WTC11 (cell line): ENCODE measurements at regions not wholly inside any gene's neighbourhood (a gene's known extent, or its start where the extent isn't known, plus 50 kb on each side); places are given as distances from the start of the nearest gene placed in this dataset.

ENCODE experiments used
- ATAC-seq: fragments of 200-7000 bp; cut with Tn5 transposase; 2 replicates; pipeline ENCODE4 v1.10.0; 2021; ENCODE audit warnings: mild to moderate bottlenecking, moderate library complexity
- CTCF ChIA-PET: fragments of 300-600 bp; sonication (Branson Sonifier 250); formaldehyde crosslinking; loops from one replicate; lab custom pipeline; 2021; ENCODE audit warnings: antibody characterized with exemption; lab: Charles Lee
- POLR2A ChIA-PET: fragments of 350-600 bp; sonication (Branson Sonifier 250); formaldehyde crosslinking; loops from one replicate; lab custom pipeline; 2021; ENCODE audit warnings: antibody characterized with exemption; lab: Charles Lee
- DNase-seq: peaks from one replicate; pipeline ENCODE4 v3.0.0; 2021; ENCODE audit warnings: low spot score
- H3K27ac Mint-ChIP-seq: 2 replicates; pipeline ENCODE4 v1.8.0; 2021; ENCODE audit warnings: mixed read lengths
- H3K27me3 Mint-ChIP-seq: 2 replicates; pipeline ENCODE4 v1.8.0; 2021; ENCODE audit warnings: low read depth, mild to moderate bottlenecking, moderate library complexity, mixed read lengths
- H3K36me3 Mint-ChIP-seq: 2 replicates; pipeline ENCODE4 v1.8.0; 2021; ENCODE audit warnings: mixed read lengths
- H3K4me1 Mint-ChIP-seq: 2 replicates; pipeline ENCODE4 v1.8.0; 2022; ENCODE audit warnings: mixed read lengths
- H3K4me3 Mint-ChIP-seq: 2 replicates; pipeline ENCODE4 v1.8.0; 2021; ENCODE audit warnings: mild to moderate bottlenecking, moderate library complexity, mixed read lengths
- H3K9me3 Mint-ChIP-seq: 2 replicates; pipeline ENCODE4 v1.8.0; 2021; ENCODE audit warnings: mixed read lengths
- CBFB ChIP-seq: sonication (generic); formaldehyde crosslinking; IDR thresholded peaks from 2 replicates; pipeline ENCODE4 v1.8.1; 2022; ENCODE audit warnings: mild to moderate bottlenecking, low read depth, missing genetic modification reagents
- FOXJ3 ChIP-seq: sonication (generic); formaldehyde crosslinking; IDR thresholded peaks from 2 replicates; pipeline ENCODE4 v1.9.0; 2021; ENCODE audit warnings: missing genetic modification reagents, mild to moderate bottlenecking, borderline replicate concordance
- FOXP1 ChIP-seq: sonication (generic); formaldehyde crosslinking; IDR thresholded peaks from 2 replicates; pipeline ENCODE4 v1.8.0; 2022; ENCODE audit warnings: missing genetic modification reagents, mild to moderate bottlenecking, moderate library complexity, borderline replicate concordance
- GRHL2 ChIP-seq: fragments of 250-450 bp; sonication (Bioruptor Pico); IDR thresholded peaks from 2 replicates; pipeline ENCODE4 v1.8.0; 2022; ENCODE audit warnings: mild to moderate bottlenecking, moderate library complexity; ENCODE audit not compliant: insufficient replicate concordance, severe bottlenecking
- GTF2I ChIP-seq: fragments of 250-450 bp; sonication (Bioruptor Pico); conservative IDR thresholded peaks from 2 replicates; pipeline ENCODE4 v1.4.0; 2021; ENCODE audit warnings: mild to moderate bottlenecking
- JUN ChIP-seq: sonication (generic); formaldehyde crosslinking; IDR thresholded peaks from 2 replicates; pipeline ENCODE4 v1.8.0; 2023; ENCODE audit warnings: mild to moderate bottlenecking, missing genetic modification reagents
- MYBL2 ChIP-seq: sonication (generic); formaldehyde crosslinking; IDR thresholded peaks from 2 replicates; pipeline ENCODE4 v1.8.1; 2023; ENCODE audit warnings: mild to moderate bottlenecking, moderate library complexity, missing genetic modification reagents
- NR1H2 ChIP-seq: sonication (generic); formaldehyde crosslinking; IDR thresholded peaks from 2 replicates; pipeline ENCODE4 v1.9.0; 2021; ENCODE audit warnings: mild to moderate bottlenecking, moderate library complexity, missing genetic modification reagents
- RELA ChIP-seq: sonication (generic); formaldehyde crosslinking; IDR thresholded peaks from 2 replicates; pipeline ENCODE4 v1.8.1; 2022; ENCODE audit warnings: missing genetic modification reagents, mild to moderate bottlenecking, borderline replicate concordance
- RORB ChIP-seq: fragments of 250-450 bp; sonication (Bioruptor Pico); IDR thresholded peaks from 2 replicates; pipeline ENCODE4 v1.9.0; 2021; ENCODE audit warnings: mild to moderate bottlenecking
- SP1 ChIP-seq: sonication (generic); formaldehyde crosslinking; conservative IDR thresholded peaks from 2 replicates; pipeline ENCODE4 v1.8.1; 2022; ENCODE audit warnings: missing genetic modification reagents
- TEAD1 ChIP-seq: sonication (generic); formaldehyde crosslinking; IDR thresholded peaks from 2 replicates; pipeline ENCODE4 v1.8.0; 2022; ENCODE audit warnings: mild to moderate bottlenecking, missing genetic modification reagents
- ZNF121 ChIP-seq: sonication (generic); formaldehyde crosslinking; IDR thresholded peaks from 2 replicates; pipeline ENCODE4 v1.8.0; 2023; ENCODE audit warnings: missing genetic modification reagents
- ZNF138 ChIP-seq: sonication (generic); formaldehyde crosslinking; conservative IDR thresholded peaks from 2 replicates; pipeline ENCODE4 v1.8.1; 2022; ENCODE audit warnings: mild to moderate bottlenecking, moderate library complexity, missing genetic modification reagents
- ZNF219 ChIP-seq: sonication (generic); formaldehyde crosslinking; IDR thresholded peaks from 2 replicates; pipeline ENCODE4 v1.8.0; 2023; ENCODE audit warnings: missing genetic modification reagents, mild to moderate bottlenecking, borderline replicate concordance
- ZNF232 ChIP-seq: sonication (generic); formaldehyde crosslinking; IDR thresholded peaks from 2 replicates; pipeline ENCODE4 v1.8.0; 2022; ENCODE audit warnings: mild to moderate bottlenecking, missing genetic modification reagents
- ZNF423 ChIP-seq: fragments of 250-450 bp; sonication (Bioruptor Pico); IDR thresholded peaks from 2 replicates; pipeline ENCODE4 v2.1.2; 2022; ENCODE audit warnings: mild to moderate bottlenecking, moderate library complexity
- TF ChIP-seq, protein P1 (sequence below): sonication (generic); formaldehyde crosslinking; IDR thresholded peaks from 2 replicates; pipeline ENCODE4 v1.8.1; 2022; ENCODE audit warnings: mild to moderate bottlenecking, missing genetic modification reagents, moderate library complexity, borderline replicate concordance
- TF ChIP-seq, protein P2 (sequence below): sonication (generic); formaldehyde crosslinking; conservative IDR thresholded peaks from 2 replicates; pipeline ENCODE4 v1.8.1; 2022; ENCODE audit warnings: mild to moderate bottlenecking, missing genetic modification reagents
- TF ChIP-seq, protein P3 (sequence below): fragments of 250-450 bp; sonication (Bioruptor Pico); IDR thresholded peaks from 2 replicates; pipeline ENCODE4 v1.9.0; 2021; ENCODE audit warnings: mild to moderate bottlenecking
- TF ChIP-seq, protein P4 (sequence below): sonication (generic); formaldehyde crosslinking; IDR thresholded peaks from 2 replicates; pipeline ENCODE4 v1.8.0; 2022; ENCODE audit warnings: missing genetic modification reagents
- TF ChIP-seq, protein P5 (sequence below): fragments of 250-450 bp; sonication (Bioruptor Pico); IDR thresholded peaks from 2 replicates; pipeline ENCODE4 v1.9.0; 2021; ENCODE audit warnings: moderate library complexity, mild to moderate bottlenecking, inconsistent platforms, borderline replicate concordance
- TF ChIP-seq, protein P6 (sequence below): sonication (generic); formaldehyde crosslinking; IDR thresholded peaks from 2 replicates; pipeline ENCODE4 v1.8.1; 2023; ENCODE audit warnings: mild to moderate bottlenecking, missing genetic modification reagents
- TF ChIP-seq, protein P7 (sequence below): fragments of 200-600 bp; IDR thresholded peaks from 2 replicates; pipeline ENCODE4 v1.8.0; 2022; ENCODE audit warnings: antibody characterized with exemption

DNA sequence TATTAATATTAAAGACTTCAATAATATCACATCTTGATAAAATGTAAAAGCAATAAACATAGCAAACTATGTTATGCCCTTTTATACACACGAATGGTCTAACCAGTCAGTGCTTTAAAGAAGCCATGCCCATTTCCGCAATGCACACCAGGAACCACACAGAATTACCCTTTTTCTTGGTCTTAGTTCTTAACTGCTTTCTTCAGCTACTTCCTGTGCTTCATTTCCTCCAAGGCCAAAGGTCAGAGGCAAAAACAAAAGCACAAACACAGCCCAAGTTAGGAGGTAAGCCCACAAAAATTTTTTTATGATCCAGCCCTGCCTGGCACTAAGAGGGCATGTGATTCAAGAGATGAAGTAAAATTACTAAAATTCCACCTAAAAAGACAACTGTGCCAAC, 267.2 kb downstream of the FBXO15 start:
- no peak for DNase-seq
- 0 out of 2 replicates have a peak, but pooled peaks cover 7% of the 10 kb centered on the region for H3K36me3 Mint-ChIP-seq
- no peak overlapping the region for H3K27ac Mint-ChIP-seq
- ATAC-seq: no peak
- TF ChIP-seq MYBL2 (CRISPR knock-in tag) (no peak), ZNF219 (CRISPR knock-in tag) (no peak), CBFB (CRISPR knock-in tag) (no peak), NR1H2 (CRISPR knock-in tag) (no peak), ZNF138 (no peak), RORB (CRISPR knock-in tag) (no peak), TEAD1 (CRISPR knock-in tag) (no peak), GTF2I (CRISPR knock-in tag) (no peak), ZNF121 (CRISPR knock-in tag) (no peak), RELA (no peak), FOXP1 (CRISPR knock-in tag) (no peak)
- TF ChIP-seq, protein P1, sequence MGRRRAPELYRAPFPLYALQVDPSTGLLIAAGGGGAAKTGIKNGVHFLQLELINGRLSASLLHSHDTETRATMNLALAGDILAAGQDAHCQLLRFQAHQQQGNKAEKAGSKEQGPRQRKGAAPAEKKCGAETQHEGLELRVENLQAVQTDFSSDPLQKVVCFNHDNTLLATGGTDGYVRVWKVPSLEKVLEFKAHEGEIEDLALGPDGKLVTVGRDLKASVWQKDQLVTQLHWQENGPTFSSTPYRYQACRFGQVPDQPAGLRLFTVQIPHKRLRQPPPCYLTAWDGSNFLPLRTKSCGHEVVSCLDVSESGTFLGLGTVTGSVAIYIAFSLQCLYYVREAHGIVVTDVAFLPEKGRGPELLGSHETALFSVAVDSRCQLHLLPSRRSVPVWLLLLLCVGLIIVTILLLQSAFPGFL (CRISPR knock-in tag): no peak
- TF ChIP-seq, protein P2, sequence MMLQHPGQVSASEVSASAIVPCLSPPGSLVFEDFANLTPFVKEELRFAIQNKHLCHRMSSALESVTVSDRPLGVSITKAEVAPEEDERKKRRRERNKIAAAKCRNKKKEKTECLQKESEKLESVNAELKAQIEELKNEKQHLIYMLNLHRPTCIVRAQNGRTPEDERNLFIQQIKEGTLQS: no peak
- TF ChIP-seq, protein P3, sequence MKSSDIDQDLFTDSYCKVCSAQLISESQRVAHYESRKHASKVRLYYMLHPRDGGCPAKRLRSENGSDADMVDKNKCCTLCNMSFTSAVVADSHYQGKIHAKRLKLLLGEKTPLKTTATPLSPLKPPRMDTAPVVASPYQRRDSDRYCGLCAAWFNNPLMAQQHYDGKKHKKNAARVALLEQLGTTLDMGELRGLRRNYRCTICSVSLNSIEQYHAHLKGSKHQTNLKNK: no peak
- TF ChIP-seq, protein P4, sequence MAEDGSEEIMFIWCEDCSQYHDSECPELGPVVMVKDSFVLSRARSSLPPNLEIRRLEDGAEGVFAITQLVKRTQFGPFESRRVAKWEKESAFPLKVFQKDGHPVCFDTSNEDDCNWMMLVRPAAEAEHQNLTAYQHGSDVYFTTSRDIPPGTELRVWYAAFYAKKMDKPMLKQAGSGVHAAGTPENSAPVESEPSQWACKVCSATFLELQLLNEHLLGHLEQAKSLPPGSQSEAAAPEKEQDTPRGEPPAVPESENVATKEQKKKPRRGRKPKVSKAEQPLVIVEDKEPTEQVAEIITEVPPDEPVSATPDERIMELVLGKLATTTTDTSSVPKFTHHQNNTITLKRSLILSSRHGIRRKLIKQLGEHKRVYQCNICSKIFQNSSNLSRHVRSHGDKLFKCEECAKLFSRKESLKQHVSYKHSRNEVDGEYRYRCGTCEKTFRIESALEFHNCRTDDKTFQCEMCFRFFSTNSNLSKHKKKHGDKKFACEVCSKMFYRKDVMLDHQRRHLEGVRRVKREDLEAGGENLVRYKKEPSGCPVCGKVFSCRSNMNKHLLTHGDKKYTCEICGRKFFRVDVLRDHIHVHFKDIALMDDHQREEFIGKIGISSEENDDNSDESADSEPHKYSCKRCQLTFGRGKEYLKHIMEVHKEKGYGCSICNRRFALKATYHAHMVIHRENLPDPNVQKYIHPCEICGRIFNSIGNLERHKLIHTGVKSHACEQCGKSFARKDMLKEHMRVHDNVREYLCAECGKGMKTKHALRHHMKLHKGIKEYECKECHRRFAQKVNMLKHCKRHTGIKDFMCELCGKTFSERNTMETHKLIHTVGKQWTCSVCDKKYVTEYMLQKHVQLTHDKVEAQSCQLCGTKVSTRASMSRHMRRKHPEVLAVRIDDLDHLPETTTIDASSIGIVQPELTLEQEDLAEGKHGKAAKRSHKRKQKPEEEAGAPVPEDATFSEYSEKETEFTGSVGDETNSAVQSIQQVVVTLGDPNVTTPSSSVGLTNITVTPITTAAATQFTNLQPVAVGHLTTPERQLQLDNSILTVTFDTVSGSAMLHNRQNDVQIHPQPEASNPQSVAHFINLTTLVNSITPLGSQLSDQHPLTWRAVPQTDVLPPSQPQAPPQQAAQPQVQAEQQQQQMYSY (CRISPR knock-in tag): no peak
- H3K9me3 Mint-ChIP-seq: peaks cover 22% of the 10 kb centered on the region
- H3K27me3 Mint-ChIP-seq: no peaks in the 10 kb centered on the region; the same call in 1 of the 2 replicates
- H3K4me3 Mint-ChIP-seq: no peak overlapping the region
- no peaks in the 10 kb centered on the region for H3K4me1 Mint-ChIP-seq
- ChIA-PET POLR2A (no interaction called here), CTCF (no interaction called here)

DNA sequence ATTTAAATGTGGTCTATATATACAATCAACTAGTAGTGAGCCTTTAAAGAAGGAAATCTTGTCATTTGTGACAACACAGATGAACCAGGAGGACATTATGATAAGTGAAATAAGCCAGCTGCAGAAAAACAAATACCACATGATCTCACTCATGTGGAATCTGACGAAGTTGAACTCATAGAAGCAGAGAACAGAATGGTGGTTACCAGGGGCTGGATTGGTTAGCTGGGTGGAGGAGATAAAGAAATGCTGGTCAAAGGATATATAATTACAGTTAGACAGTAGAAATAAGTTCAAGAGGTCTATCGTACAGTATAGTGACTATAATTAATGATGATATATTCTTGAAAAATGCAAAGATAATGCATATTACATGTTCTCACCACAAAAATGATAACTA, 267.9 kb downstream of the FBXO15 start:
- TF ChIP-seq ZNF232 (CRISPR knock-in tag) (no peak), GRHL2 (CRISPR knock-in tag) (no peak)
- TF ChIP-seq, protein P2: no peak
- ChIA-PET POLR2A (no interaction called here), CTCF (no interaction called here)
- Mint-ChIP-seq H3K27me3 (no peaks in the 10 kb centered on the region; the same call in 1 of the 2 replicates), H3K9me3 (peaks cover 22% of the 10 kb centered on the region), H3K27ac (no peak overlapping the region), H3K36me3 (0 out of 2 replicates have a peak, but pooled peaks cover 7% of the 10 kb centered on the region), H3K4me1 (no peaks in the 10 kb centered on the region), H3K4me3 (no peak overlapping the region)
- no peak for DNase-seq
- no peak for ATAC-seq

DNA sequence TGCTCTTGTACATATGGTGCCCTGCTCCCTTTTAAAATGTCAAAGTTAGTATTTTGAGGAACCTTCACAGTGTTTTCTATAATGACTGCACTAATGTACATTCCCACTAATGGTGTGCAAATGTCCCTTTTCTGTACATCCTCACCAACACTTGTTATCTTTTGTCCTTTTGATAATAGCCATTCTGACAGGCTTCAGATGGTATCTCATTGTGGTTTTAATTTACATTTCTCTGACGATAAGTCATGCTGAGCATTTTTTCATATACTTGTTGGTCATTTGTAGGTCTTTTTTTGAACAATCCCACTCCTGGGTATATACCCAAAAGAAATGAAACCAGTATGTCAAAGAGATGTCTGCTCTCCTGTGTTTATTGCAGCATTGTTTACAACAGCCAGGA, 268.3 kb downstream of the FBXO15 start:
- H3K4me3 Mint-ChIP-seq: no peak overlapping the region
- H3K9me3 Mint-ChIP-seq: peaks cover 20% of the 10 kb centered on the region
- POLR2A ChIA-PET: no interaction called here
- H3K36me3 Mint-ChIP-seq: 0 out of 2 replicates have a peak, but pooled peaks cover 7% of the 10 kb centered on the region
- H3K27ac Mint-ChIP-seq: no peak overlapping the region
- DNase-seq (no peak), ATAC-seq (no peak)
- CTCF ChIA-PET: no interaction called here
- H3K27me3 Mint-ChIP-seq: no peaks in the 10 kb centered on the region; the same call in 1 of the 2 replicates
- H3K4me1 Mint-ChIP-seq: no peaks in the 10 kb centered on the region
- TF ChIP-seq, protein P5, sequence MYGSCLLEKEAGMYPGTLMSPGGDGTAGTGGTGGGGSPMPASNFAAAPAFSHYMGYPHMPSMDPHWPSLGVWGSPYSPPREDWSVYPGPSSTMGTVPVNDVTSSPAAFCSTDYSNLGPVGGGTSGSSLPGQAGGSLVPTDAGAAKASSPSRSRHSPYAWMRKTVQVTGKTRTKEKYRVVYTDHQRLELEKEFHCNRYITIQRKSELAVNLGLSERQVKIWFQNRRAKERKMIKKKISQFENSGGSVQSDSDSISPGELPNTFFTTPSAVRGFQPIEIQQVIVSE: no peak
- TF ChIP-seq FOXJ3 (CRISPR knock-in tag) (no peak), ZNF423 (CRISPR knock-in tag) (no peak), SP1 (CRISPR knock-in tag) (no peak), JUN (no peak), ZNF121 (CRISPR knock-in tag) (no peak)
- TF ChIP-seq, protein P6, sequence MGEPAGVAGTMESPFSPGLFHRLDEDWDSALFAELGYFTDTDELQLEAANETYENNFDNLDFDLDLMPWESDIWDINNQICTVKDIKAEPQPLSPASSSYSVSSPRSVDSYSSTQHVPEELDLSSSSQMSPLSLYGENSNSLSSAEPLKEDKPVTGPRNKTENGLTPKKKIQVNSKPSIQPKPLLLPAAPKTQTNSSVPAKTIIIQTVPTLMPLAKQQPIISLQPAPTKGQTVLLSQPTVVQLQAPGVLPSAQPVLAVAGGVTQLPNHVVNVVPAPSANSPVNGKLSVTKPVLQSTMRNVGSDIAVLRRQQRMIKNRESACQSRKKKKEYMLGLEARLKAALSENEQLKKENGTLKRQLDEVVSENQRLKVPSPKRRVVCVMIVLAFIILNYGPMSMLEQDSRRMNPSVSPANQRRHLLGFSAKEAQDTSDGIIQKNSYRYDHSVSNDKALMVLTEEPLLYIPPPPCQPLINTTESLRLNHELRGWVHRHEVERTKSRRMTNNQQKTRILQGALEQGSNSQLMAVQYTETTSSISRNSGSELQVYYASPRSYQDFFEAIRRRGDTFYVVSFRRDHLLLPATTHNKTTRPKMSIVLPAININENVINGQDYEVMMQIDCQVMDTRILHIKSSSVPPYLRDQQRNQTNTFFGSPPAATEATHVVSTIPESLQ: no peak
- TF ChIP-seq, protein P7, sequence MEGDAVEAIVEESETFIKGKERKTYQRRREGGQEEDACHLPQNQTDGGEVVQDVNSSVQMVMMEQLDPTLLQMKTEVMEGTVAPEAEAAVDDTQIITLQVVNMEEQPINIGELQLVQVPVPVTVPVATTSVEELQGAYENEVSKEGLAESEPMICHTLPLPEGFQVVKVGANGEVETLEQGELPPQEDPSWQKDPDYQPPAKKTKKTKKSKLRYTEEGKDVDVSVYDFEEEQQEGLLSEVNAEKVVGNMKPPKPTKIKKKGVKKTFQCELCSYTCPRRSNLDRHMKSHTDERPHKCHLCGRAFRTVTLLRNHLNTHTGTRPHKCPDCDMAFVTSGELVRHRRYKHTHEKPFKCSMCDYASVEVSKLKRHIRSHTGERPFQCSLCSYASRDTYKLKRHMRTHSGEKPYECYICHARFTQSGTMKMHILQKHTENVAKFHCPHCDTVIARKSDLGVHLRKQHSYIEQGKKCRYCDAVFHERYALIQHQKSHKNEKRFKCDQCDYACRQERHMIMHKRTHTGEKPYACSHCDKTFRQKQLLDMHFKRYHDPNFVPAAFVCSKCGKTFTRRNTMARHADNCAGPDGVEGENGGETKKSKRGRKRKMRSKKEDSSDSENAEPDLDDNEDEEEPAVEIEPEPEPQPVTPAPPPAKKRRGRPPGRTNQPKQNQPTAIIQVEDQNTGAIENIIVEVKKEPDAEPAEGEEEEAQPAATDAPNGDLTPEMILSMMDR: no peak
